K562 (cell line): ENCODE measurements at regions not wholly inside any gene's neighbourhood (a gene's known extent, or its start where the extent isn't known, plus 50 kb on each side); places are given as distances from the start of the nearest gene placed in this dataset.

Source experiments
- ATAC-seq: fragments of 200-7000 bp; cut with Tn5 transposase; 3 replicates; pipeline ENCODE4 v1.9.1; 2020; ENCODE audit warnings: moderate library complexity
- BruUV-seq: library from RNA; stranded (reverse); fragments of 400-500 nt; replicated peaks from 2 replicates; lab custom pipeline; 2021; lab: Mats Ljungman, UMichigan
- CTCF ChIA-PET: fragments of 300-600 bp; formaldehyde crosslinking; extraction: SDS; loops from one replicate; lab custom pipeline; 2021; ENCODE audit warnings: low intra/inter-chr PET ratio; lab: Yijun Ruan, JAX
- POLR2A ChIA-PET: fragments of 300-600, 350-650 bp; sonication (Branson Sonifier 250); formaldehyde crosslinking; extraction: SDS; loops from one replicate; lab custom pipeline; 2021; ENCODE audit warnings: antibody characterized with exemption, inconsistent platforms; lab: Yijun Ruan, JAX
- DNase-seq, 4 experiments: peaks; one replicate each; pipeline versions ENCODE4 v3.0.0 to v3.0.0-alpha.2; 2011 to 2018; ENCODE audit warnings: low spot score in 3 of 4, mixed read lengths in 3 of 4; ENCODE audit errors: extremely low read depth in 1 of 4
- FAIRE-seq: peaks from 2 replicates; lab custom pipeline; 2011; peaks lifted over from hg19 to GRCh38; lab: Jason Lieb, UNC
- H2AFZ ChIP-seq: 2 replicates; pipeline ENCODE4 v1.6.0; 2011; ENCODE audit warnings: low read depth, low read length, control low read depth, inconsistent platforms
- H3K27ac ChIP-seq: fragments of 200-600 bp; 3 replicates; pipeline ENCODE4 v1.8.0; 2011; ENCODE audit warnings: low read depth, mild to moderate bottlenecking, control low read depth, inconsistent platforms, low read length, moderate library complexity, mixed read lengths; ENCODE audit errors: extremely low read depth
- H3K27me3 ChIP-seq, 2 experiments: fragments of 300-600 bp in 1 of 2; 2 replicates in 1 of 2; 3 replicates in 1 of 2; pipeline versions ENCODE4 v1.6.0 to v1.8.0; 2011; ENCODE audit warnings: inconsistent platforms in 2 of 2, low read length in 2 of 2, mild to moderate bottlenecking in 1 of 2, mixed read lengths in 1 of 2, moderate library complexity in 1 of 2; ENCODE audit not compliant: control insufficient read depth in 2 of 2, insufficient read depth in 2 of 2
- H3K36me3 ChIP-seq: fragments of 300-600 bp; 3 replicates; pipeline ENCODE4 v1.8.0; 2011; ENCODE audit warnings: mild to moderate bottlenecking, low read length, inconsistent platforms; ENCODE audit not compliant: control insufficient read depth, insufficient read depth
- H3K4me1 ChIP-seq, 2 experiments: fragments of 200-600 bp in 1 of 2; replicated peaks in 1 of 2; 2 replicates in 1 of 2; 3 replicates in 1 of 2; pipeline versions ENCODE4 v1.5.1 to v1.8.0; 2011; ENCODE audit warnings: inconsistent platforms in 2 of 2, low read length in 2 of 2, mild to moderate bottlenecking in 1 of 2, mixed read lengths in 1 of 2, moderate library complexity in 1 of 2; ENCODE audit not compliant: control insufficient read depth in 2 of 2, insufficient read depth in 2 of 2
- H3K4me2 ChIP-seq: 2 replicates; pipeline ENCODE4 v1.6.1; 2011; ENCODE audit warnings: low read length, control low read depth, inconsistent platforms, mixed read lengths; ENCODE audit not compliant: insufficient read depth
- H3K4me3 ChIP-seq: fragments of 200-600 bp; sonication (generic), shearing (Covaris generic); 2 replicates; pipeline ENCODE4 v1.5.1; 2016; ENCODE audit warnings: control low read depth, inconsistent platforms
- H3K79me2 ChIP-seq: fragments of 200-600 bp; 3 replicates; pipeline ENCODE4 v1.8.0; 2011; ENCODE audit warnings: low read length, inconsistent platforms; ENCODE audit not compliant: control insufficient read depth, insufficient read depth
- H3K9ac ChIP-seq, 2 experiments: 2 replicates each; pipeline versions ENCODE4 v1.6.0 to v1.6.1; 2011; ENCODE audit warnings: low read depth in 2 of 2, low read length in 2 of 2, control low read depth in 1 of 2, inconsistent platforms in 1 of 2, mild to moderate bottlenecking in 1 of 2, mixed read lengths in 1 of 2; ENCODE audit not compliant: insufficient read depth in 1 of 2
- H3K9me1 ChIP-seq: one replicate; pipeline ENCODE4 v1.6.0; 2011; ENCODE audit warnings: inconsistent platforms, mild to moderate bottlenecking, low read length, moderate library complexity; ENCODE audit not compliant: control insufficient read depth, insufficient read depth
- H3K9me3 ChIP-seq: replicated peaks from 2 replicates; pipeline ENCODE4 v1.5.1; 2011; ENCODE audit warnings: low read depth, low read length, inconsistent platforms; ENCODE audit not compliant: control insufficient read depth, insufficient read depth
- H4K20me1 ChIP-seq: replicated peaks from 2 replicates; pipeline ENCODE4 v1.6.1; 2011; ENCODE audit warnings: low read length, inconsistent platforms, mixed read lengths; ENCODE audit not compliant: control insufficient read depth, insufficient read depth
- C11orf30 ChIP-seq: fragments of 450-650 bp; IDR thresholded peaks from 2 replicates; pipeline ENCODE4 v1.6.1; 2016; ENCODE audit warnings: low read depth, mild to moderate bottlenecking
- CTBP1 ChIP-seq: fragments of 450-650 bp; IDR thresholded peaks from 2 replicates; pipeline ENCODE4 v1.6.1; 2016; ENCODE audit warnings: borderline replicate concordance
- HDAC6 ChIP-seq: IDR thresholded peaks from 2 replicates; pipeline ENCODE4 v1.6.1; 2012; ENCODE audit warnings: low read depth, mild to moderate bottlenecking, control low read depth, inconsistent platforms, low read length, moderate library complexity
- RAD51 ChIP-seq: fragments of 450-650 bp; IDR thresholded peaks from 2 replicates; pipeline ENCODE4 v1.7.1; 2016; ENCODE audit warnings: low read depth, mild to moderate bottlenecking, borderline replicate concordance
- SNIP1 ChIP-seq: fragments of 450-650 bp; IDR thresholded peaks from 2 replicates; pipeline ENCODE4 v1.7.1; 2017; ENCODE audit warnings: low read depth, mild to moderate bottlenecking
- STAT6 ChIP-seq: sonication (generic); formaldehyde crosslinking; IDR thresholded peaks from 2 replicates; pipeline ENCODE4 v1.8.1; 2023; ENCODE audit warnings: mild to moderate bottlenecking, missing genetic modification reagents
- TAL1 ChIP-seq: fragments of 450-650 bp; IDR thresholded peaks from 2 replicates; pipeline ENCODE4 v1.6.1; 2016; ENCODE audit warnings: mild to moderate bottlenecking
- TFAP4 ChIP-seq: sonication (generic); formaldehyde crosslinking; IDR thresholded peaks from 2 replicates; pipeline ENCODE4 v1.8.0; 2022; ENCODE audit warnings: missing genetic modification reagents, mild to moderate bottlenecking, moderate library complexity, borderline replicate concordance
- ZNF175 ChIP-seq: fragments of 200-800 bp; sonication (Bioruptor generic); IDR thresholded peaks from 2 replicates; pipeline ENCODE4 v1.6.1; 2016; ENCODE audit warnings: low read depth, mild to moderate bottlenecking, missing genetic modification characterization, missing compliant biosample characterization
- ZNF384 ChIP-seq: IDR thresholded peaks from 2 replicates; pipeline ENCODE4 v1.6.1; 2012; ENCODE audit warnings: low read depth, low read length, improper control_type of control experiment
- WGBS: fragments of 100-300 bp; shearing (Covaris generic); methylation state at CpG from one replicate; pipeline ENCODE4 v1.1.6; 2016; ENCODE audit warnings: low coverage, mixed read lengths; ENCODE audit not compliant: insufficient coverage; ENCODE audit errors: missing lambda C conversion rate; 5-methylcytosine and 5-hydroxymethylcytosine counted together
- in situ Hi-C: fragments of 300-500 bp; cut with MboI; formaldehyde crosslinking; loops from 4 replicates; pipeline ENCODE4 v1.15.0; 2018; ENCODE audit warnings: inconsistent platforms, mixed read lengths
- intact Hi-C: fragments of 100-400 bp; cut with micrococcal nuclease; formaldehyde crosslinking; loops from 2 replicates; pipeline ENCODE4 v1.14.2; 2022
- TF ChIP-seq, protein P1 (sequence below): fragments of 200-800 bp; sonication (Bioruptor generic); IDR thresholded peaks from 2 replicates; pipeline ENCODE4 v1.6.1; 2017; ENCODE audit warnings: missing genetic modification characterization, missing compliant biosample characterization
- TF ChIP-seq, protein P2 (sequence below): fragments of 450-650 bp; IDR thresholded peaks from 2 replicates; pipeline ENCODE4 v1.6.1; 2016

DNA sequence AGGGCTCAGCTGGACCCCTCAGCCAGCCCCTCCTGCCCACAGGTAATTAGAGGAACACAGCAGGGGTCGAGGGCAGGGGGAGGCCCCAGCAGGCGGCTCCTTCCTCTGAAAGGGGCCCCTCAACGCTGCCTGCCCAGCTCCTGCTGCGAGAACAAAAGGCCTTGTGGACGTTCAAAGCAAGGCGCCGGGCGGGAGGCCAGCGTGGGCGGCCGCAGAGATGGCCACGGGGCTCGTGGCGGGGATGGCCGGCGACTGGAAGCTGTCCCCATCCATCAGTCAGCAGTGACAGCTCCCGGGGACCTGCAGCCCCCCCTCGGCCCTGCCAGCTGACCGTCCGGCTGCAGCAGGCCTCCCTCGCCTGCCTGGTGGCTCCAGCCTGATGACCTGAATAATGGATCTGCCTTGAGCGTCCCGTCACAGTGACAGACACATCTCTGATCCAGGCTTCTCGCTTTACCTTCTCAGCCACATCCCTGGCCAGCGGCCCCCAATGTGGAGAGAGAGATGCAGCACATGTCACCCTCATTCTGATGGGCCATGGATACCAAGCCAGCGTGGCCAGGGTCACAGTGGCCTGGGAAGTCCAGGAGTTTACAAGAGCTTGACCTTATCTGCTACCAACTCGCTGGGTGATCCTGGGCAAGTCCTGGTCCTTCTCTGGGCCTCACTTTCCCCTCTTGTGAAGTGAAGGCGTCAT, 159.3 kb downstream of the MN1 start (continued):
- TF ChIP-seq, protein P1, sequence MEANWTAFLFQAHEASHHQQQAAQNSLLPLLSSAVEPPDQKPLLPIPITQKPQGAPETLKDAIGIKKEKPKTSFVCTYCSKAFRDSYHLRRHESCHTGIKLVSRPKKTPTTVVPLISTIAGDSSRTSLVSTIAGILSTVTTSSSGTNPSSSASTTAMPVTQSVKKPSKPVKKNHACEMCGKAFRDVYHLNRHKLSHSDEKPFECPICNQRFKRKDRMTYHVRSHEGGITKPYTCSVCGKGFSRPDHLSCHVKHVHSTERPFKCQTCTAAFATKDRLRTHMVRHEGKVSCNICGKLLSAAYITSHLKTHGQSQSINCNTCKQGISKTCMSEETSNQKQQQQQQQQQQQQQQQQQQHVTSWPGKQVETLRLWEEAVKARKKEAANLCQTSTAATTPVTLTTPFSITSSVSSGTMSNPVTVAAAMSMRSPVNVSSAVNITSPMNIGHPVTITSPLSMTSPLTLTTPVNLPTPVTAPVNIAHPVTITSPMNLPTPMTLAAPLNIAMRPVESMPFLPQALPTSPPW (CRISPR knock-in tag): peak; percentile 72
- TF ChIP-seq, protein P2, sequence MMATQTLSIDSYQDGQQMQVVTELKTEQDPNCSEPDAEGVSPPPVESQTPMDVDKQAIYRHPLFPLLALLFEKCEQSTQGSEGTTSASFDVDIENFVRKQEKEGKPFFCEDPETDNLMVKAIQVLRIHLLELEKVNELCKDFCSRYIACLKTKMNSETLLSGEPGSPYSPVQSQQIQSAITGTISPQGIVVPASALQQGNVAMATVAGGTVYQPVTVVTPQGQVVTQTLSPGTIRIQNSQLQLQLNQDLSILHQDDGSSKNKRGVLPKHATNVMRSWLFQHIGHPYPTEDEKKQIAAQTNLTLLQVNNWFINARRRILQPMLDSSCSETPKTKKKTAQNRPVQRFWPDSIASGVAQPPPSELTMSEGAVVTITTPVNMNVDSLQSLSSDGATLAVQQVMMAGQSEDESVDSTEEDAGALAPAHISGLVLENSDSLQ: peak; percentile 60
- TF ChIP-seq HDAC6: no peak

DNA sequence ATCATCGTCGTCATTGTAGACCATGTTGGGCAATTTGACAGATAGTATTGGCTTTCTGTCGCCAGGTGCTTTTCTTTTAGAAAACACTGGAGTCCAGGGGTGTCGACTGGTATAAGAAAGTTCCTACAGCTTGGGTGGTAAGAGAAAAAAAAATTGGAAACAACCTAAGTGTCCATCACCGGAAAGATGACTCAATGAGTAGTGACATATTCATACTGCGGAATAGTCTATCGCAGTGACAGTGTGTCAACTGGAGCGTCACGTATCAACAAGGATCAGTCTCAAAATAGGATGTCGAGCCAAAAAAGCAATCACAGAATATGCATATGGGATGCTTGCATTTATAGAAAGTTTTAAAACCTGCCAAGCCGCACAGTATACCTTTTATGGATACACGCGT, 157.6 kb downstream of the MN1 start:
- Histone ChIP-seq H3K9me3 (no peaks in the 10 kb centered on the region), H3K27me3 (peaks cover 1 to 19% of the 10 kb centered on the region in 2 experiments; a peak in 4 of 5 replicates), H3K79me2 (no peaks in the 10 kb centered on the region), H4K20me1 (no peaks in the 10 kb centered on the region), H2AFZ (no peak overlapping the region), H3K9ac (no peak overlapping the region), H3K4me2 (no peak overlapping the region), H3K4me1 (peaks cover 0 to 5% of the 10 kb centered on the region in 2 experiments; a peak in 2 of 5 replicates), H3K9me1 (no peaks in the 10 kb centered on the region), H3K27ac (no peak overlapping the region), H3K4me3 (no peak overlapping the region), H3K36me3 (no peaks in the 10 kb centered on the region)
- BruUV-seq: no TSS peak
- intact Hi-C loops: no loop called here
- CTCF ChIA-PET: no interaction called here
- 33% methylated on average over 12 of the region's 13 CpGs for WGBS
- POLR2A ChIA-PET: no interaction called here
- ATAC-seq: no peak
- FAIRE-seq: no peak
- no peak for DNase-seq
- in situ Hi-C loops: no loop called here
- no peak for TF ChIP-seq SNIP1
- no peak for TF ChIP-seq ZNF175
- TF ChIP-seq RAD51: no peak
- no peak for TF ChIP-seq TFAP4 (CRISPR knock-in tag)
- TF ChIP-seq CTBP1: no peak
- no peak for TF ChIP-seq ZNF384
- no peak for TF ChIP-seq TAL1
- no peak for TF ChIP-seq C11orf30
- no peak for TF ChIP-seq STAT6
